ENCODE measurements at regions not wholly inside any gene's neighbourhood (a gene's known extent, or its start where the extent isn't known, plus 50 kb on each side); places are given as distances from the start of the nearest gene placed in this dataset.

DNA sequence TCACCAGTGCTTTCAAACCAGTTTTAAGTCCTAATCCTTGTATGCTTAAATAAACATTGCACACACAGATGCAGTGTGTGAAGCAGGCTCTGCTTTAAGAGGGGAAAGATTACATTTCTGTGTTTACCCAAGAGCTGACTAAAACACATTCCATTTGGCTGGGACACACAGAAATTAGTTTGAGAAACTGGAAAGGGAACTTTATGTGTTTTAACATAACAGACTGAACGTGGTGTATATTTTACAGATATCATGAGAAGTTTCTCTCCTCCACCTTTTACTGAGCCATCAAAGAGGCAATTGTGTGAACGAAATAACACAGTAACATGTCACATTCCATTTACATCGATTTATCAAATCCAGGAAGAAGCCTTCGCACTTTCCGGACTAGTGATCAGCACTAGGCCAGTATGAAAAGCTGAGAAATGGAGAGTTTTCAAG is 121.8 kb downstream of the MAIP1 start:
- TF ChIP-seq ZFX (IDR thresholded peaks at IDR 0.05; ENCODE audit: borderline replicate concordance): no peak
- TF ChIP-seq, protein P1, sequence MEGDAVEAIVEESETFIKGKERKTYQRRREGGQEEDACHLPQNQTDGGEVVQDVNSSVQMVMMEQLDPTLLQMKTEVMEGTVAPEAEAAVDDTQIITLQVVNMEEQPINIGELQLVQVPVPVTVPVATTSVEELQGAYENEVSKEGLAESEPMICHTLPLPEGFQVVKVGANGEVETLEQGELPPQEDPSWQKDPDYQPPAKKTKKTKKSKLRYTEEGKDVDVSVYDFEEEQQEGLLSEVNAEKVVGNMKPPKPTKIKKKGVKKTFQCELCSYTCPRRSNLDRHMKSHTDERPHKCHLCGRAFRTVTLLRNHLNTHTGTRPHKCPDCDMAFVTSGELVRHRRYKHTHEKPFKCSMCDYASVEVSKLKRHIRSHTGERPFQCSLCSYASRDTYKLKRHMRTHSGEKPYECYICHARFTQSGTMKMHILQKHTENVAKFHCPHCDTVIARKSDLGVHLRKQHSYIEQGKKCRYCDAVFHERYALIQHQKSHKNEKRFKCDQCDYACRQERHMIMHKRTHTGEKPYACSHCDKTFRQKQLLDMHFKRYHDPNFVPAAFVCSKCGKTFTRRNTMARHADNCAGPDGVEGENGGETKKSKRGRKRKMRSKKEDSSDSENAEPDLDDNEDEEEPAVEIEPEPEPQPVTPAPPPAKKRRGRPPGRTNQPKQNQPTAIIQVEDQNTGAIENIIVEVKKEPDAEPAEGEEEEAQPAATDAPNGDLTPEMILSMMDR (IDR thresholded peaks at IDR 0.05): no peak
- H3K27ac ChIP-seq: no peak overlapping the region

GRCh38 chr2:200077838-200078237 is 122.5 kb downstream of the MAIP1 start:
- H3K27ac ChIP-seq: no peak overlapping the region
- TF ChIP-seq ZFX (IDR thresholded peaks at IDR 0.05; ENCODE audit: borderline replicate concordance): no peak
- TF ChIP-seq, protein P1 (IDR thresholded peaks at IDR 0.05): no peak

DNA sequence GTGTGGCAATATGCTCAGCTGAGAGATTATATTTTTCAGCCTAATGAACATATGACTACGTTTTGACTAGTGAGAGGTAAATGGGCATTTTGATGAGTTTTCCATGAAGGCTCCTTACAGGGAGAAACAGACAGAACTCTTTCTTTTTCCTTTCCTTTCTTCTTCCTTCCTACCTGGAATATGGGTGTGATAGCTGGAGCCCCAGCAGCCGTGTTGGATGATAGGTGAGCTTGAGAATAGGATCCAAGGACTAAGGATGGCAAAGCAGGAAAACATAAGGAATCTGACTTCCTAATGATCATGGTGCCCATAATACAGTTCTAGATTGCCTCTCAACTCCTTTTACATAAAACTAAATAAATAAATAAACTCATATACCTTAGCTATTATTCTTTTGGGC is 124.0 kb downstream of the MAIP1 start:
- no peak for TF ChIP-seq ZFX (IDR thresholded peaks at IDR 0.05; ENCODE audit: borderline replicate concordance)
- TF ChIP-seq, protein P1 (IDR thresholded peaks at IDR 0.05): no peak
- H3K27ac ChIP-seq: no peak overlapping the region

DNA sequence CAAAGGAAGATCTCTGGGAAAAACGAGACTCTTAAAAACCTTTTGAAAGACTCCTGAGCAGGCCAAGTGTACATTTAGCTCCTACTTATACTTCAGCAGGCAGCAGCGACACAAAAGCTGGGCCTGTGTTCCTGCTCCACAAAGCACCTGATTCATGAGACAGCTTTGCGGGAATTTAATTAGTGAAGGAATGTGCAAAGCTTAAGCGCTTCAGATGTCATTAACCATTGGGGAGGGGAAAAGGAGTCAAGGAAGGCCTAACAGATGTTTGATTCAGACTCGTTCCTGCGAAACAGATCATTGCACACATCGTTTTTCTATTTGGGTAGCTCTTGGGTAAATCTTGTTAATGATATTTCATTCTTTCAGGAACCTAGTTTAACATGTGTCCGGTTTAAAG is 125.9 kb downstream of the MAIP1 start:
- H3K27ac ChIP-seq: no peak overlapping the region
- TF ChIP-seq, protein P1 (IDR thresholded peaks at IDR 0.05): no peak
- TF ChIP-seq ZFX (IDR thresholded peaks at IDR 0.05; ENCODE audit: borderline replicate concordance): no peak

DNA sequence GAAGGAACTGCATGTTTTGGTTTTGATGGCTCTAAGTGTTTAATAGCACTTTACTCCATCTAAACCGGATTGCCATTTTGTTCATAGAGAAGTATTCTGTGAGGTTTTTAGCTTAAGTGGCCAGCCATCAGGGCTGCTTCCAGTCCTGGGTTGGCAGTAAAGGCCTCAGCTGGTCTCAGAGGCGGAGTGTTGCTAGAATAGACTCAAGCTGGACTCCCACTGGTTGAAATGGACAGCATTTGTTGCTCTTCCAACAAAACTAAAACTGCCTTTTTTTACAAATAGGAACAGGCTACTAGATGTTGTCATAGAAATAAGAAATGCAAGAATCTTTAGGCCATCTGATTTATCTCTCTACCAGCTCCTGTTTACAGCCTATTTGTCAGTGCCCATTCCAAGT is 126.4 kb downstream of the MAIP1 start:
- no peak for TF ChIP-seq ZFX (IDR thresholded peaks at IDR 0.05; ENCODE audit: borderline replicate concordance)
- TF ChIP-seq, protein P1 (IDR thresholded peaks at IDR 0.05): no peak
- no peak overlapping the region for H3K27ac ChIP-seq

- TF ChIP-seq, protein P1 (IDR thresholded peaks at IDR 0.05): no peak
- no peak for TF ChIP-seq ZFX (IDR thresholded peaks at IDR 0.05; ENCODE audit: borderline replicate concordance)
- H3K27ac ChIP-seq: no peak overlapping the region
These were observed 128.7 kb downstream of the MAIP1 start for GRCh38 chr2:200084036-200084435.

DNA sequence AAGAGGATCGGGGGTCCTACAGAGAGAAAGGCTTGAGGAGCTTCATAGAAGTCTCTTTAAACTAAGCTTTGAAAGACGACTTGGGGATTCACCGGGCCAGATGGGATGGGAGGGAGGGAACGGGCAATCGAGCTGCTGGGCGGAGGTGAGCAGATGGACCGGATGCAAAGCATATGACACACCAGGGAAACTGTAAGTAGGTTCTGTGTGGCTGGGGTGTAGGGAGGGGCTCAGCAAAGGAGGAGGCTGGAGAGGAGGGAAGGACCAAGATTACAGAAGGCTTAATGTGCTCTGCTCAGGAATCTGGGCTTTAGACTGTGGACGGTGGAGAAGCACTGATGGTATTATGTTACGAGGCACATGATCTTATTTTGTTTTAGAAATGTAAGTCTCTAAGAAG is 131.5 kb downstream of the MAIP1 start:
- TF ChIP-seq, protein P1 (IDR thresholded peaks at IDR 0.05): no peak
- TF ChIP-seq ZFX (IDR thresholded peaks at IDR 0.05; ENCODE audit: borderline replicate concordance): no peak
- no peak overlapping the region for H3K27ac ChIP-seq
